B cell (primary cell): ENCODE measurements at regions not wholly inside any gene's neighbourhood (a gene's known extent, or its start where the extent isn't known, plus 50 kb on each side); places are given as distances from the start of the nearest gene placed in this dataset.

Experiments
- EZH2 ChIP-seq: IDR thresholded peaks from 2 replicates; pipeline ENCODE4 v1.6.1; 2012; ENCODE audit warnings: borderline replicate concordance, low read depth, mild to moderate bottlenecking, moderate library complexity, low read length; ENCODE audit not compliant: insufficient read depth, poor library complexity, severe bottlenecking
- TF ChIP-seq, protein P1 (sequence below): fragments of 200-600 bp; IDR thresholded peaks from one replicate; pipeline ENCODE4 v1.8.0; 2022; ENCODE audit warnings: antibody characterized with exemption, mild to moderate bottlenecking

DNA sequence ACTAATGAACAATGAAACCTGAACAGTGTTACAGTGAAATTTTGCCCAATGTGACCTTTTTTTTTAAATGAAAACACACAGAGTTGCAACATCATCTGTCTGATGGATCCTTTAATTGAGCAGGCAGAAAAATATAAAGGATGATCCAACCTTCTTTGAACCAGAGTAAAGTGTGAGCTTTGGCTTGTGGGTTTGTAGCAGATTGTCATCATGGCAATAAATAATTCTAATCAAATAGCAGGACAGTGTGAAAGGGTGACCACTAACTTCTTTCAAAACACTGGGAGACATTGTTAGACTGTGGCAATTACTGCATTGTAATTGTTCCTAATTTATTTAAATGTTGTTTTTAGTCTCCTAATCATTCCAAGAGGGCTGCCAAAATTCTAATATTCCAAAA lies 197.2 kb downstream of the CHD9NB start:
- TF ChIP-seq, protein P1, sequence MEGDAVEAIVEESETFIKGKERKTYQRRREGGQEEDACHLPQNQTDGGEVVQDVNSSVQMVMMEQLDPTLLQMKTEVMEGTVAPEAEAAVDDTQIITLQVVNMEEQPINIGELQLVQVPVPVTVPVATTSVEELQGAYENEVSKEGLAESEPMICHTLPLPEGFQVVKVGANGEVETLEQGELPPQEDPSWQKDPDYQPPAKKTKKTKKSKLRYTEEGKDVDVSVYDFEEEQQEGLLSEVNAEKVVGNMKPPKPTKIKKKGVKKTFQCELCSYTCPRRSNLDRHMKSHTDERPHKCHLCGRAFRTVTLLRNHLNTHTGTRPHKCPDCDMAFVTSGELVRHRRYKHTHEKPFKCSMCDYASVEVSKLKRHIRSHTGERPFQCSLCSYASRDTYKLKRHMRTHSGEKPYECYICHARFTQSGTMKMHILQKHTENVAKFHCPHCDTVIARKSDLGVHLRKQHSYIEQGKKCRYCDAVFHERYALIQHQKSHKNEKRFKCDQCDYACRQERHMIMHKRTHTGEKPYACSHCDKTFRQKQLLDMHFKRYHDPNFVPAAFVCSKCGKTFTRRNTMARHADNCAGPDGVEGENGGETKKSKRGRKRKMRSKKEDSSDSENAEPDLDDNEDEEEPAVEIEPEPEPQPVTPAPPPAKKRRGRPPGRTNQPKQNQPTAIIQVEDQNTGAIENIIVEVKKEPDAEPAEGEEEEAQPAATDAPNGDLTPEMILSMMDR, result no peak
- TF ChIP-seq EZH2, result no peak
